ENCODE measurements at regions not wholly inside any gene's neighbourhood (a gene's known extent, or its start where the extent isn't known, plus 50 kb on each side); places are given as distances from the start of the nearest gene placed in this dataset.

DNA sequence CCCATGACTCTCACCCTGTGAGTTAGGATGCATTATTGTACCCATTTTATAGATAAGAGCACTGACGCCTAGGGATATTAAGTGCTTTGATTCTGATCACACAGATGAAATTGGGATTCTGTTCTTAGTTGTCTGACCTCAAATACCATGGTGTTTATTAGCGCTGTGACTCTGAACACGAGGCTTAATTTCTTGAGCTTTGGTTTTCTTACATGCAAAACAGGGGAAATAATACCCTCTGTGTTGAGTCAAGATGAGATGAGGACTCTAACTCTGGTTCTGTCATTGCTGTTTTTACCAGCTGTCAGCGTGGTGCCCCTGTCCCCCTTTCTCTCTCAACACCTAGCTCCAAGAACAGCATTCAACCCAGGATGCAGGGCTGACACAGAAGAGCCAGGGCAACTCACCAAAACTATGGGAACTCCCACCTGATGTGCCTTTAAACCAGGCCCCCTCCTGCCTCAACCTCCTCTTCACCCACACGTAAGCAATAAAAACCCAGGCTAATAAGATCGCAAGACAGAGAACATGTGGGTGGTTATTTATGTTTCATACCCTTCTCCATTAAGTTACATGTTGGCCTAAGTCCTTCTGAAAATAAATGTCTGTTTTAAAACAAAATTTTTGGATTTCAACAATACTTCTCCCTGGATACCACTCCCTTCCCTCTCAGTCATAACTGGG is 100.1 kb upstream of the SPATA12 start:
- BruUV-seq (replicated peaks): no TSS peak
- H3K4me3 ChIP-seq: no peak overlapping the region
- H3K27me3 ChIP-seq (ENCODE audit: insufficient read depth, low read depth): no peaks in the 10 kb centered on the region
- no peak overlapping the region for H3K27ac ChIP-seq
- ChIA-PET CTCF (no interaction called here), POLR2A (ENCODE audit: unreplicated experiment) (no interaction called here)
- no peaks in the 10 kb centered on the region for H3K79me2 ChIP-seq (ENCODE audit: low read depth)
- no peaks in the 10 kb centered on the region; the same call in 1 of the 2 replicates for H4K20me1 ChIP-seq (ENCODE audit: insufficient read depth)
- no peak overlapping the region for H3K4me2 ChIP-seq
- DNase-seq: no peak
- H3F3A ChIP-seq (ENCODE audit: insufficient read depth, low read depth): no peaks in the 10 kb centered on the region
- H3K9me2 ChIP-seq (ENCODE audit: insufficient read depth): no peaks in the 10 kb centered on the region
- intact Hi-C loops (cut with micrococcal nuclease; ENCODE audit: unreplicated experiment): no loop called here
- TF ChIP-seq EZH2 (IDR thresholded peaks at IDR 0.05; ENCODE audit: low read depth): no peak
- TF ChIP-seq, protein P1, sequence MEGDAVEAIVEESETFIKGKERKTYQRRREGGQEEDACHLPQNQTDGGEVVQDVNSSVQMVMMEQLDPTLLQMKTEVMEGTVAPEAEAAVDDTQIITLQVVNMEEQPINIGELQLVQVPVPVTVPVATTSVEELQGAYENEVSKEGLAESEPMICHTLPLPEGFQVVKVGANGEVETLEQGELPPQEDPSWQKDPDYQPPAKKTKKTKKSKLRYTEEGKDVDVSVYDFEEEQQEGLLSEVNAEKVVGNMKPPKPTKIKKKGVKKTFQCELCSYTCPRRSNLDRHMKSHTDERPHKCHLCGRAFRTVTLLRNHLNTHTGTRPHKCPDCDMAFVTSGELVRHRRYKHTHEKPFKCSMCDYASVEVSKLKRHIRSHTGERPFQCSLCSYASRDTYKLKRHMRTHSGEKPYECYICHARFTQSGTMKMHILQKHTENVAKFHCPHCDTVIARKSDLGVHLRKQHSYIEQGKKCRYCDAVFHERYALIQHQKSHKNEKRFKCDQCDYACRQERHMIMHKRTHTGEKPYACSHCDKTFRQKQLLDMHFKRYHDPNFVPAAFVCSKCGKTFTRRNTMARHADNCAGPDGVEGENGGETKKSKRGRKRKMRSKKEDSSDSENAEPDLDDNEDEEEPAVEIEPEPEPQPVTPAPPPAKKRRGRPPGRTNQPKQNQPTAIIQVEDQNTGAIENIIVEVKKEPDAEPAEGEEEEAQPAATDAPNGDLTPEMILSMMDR (conservative IDR thresholded peaks at IDR 0.05): no peak
- no peaks in the 10 kb centered on the region for H3K4me1 ChIP-seq (replicated peaks; ENCODE audit: insufficient read depth)
- no peaks in the 10 kb centered on the region for H3K36me3 ChIP-seq (ENCODE audit: low read depth)
- no peaks in the 10 kb centered on the region for H3K9me3 ChIP-seq (ENCODE audit: insufficient read depth, low read depth)
- H2AFZ ChIP-seq: no peak overlapping the region

DNA sequence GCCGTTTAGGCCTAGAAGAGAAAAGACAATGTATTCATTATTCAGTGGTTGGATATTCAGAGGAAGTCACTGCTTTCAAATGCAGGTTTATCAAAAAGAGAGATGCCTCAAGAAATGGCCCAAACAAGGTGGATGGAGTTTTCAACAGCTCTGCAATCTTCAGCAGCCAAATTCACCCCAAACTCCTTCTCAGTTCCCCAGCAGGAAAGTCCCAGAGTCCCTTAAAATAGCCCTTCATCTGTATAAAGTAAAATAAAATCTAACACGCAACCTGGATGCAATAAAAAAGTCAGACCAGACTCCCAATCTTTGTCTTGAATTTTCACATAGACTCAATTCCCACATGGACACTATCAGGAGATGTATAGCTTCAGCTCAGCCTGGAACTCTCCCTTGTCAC is 101.6 kb upstream of the SPATA12 start:
- CTCF ChIA-PET: no interaction called here
- H3K4me2 ChIP-seq: no peak overlapping the region
- H3F3A ChIP-seq (ENCODE audit: insufficient read depth, low read depth): no peaks in the 10 kb centered on the region
- no peak overlapping the region for H3K4me3 ChIP-seq
- no peaks in the 10 kb centered on the region for H3K27me3 ChIP-seq (ENCODE audit: insufficient read depth, low read depth)
- H2AFZ ChIP-seq: no peak overlapping the region
- H3K79me2 ChIP-seq (ENCODE audit: low read depth): no peaks in the 10 kb centered on the region
- TF ChIP-seq EZH2 (IDR thresholded peaks at IDR 0.05; ENCODE audit: low read depth): no peak
- TF ChIP-seq, protein P1 (conservative IDR thresholded peaks at IDR 0.05): no peak
- POLR2A ChIA-PET (ENCODE audit: unreplicated experiment): no interaction called here
- H3K9me2 ChIP-seq (ENCODE audit: insufficient read depth): no peaks in the 10 kb centered on the region
- no peak for DNase-seq
- no peak overlapping the region for H3K27ac ChIP-seq
- BruUV-seq (replicated peaks): no TSS peak
- no peaks in the 10 kb centered on the region for H3K4me1 ChIP-seq (replicated peaks; ENCODE audit: insufficient read depth)
- no peaks in the 10 kb centered on the region; the same call in 1 of the 2 replicates for H4K20me1 ChIP-seq (ENCODE audit: insufficient read depth)
- intact Hi-C loops (cut with micrococcal nuclease; ENCODE audit: unreplicated experiment): no loop called here
- H3K36me3 ChIP-seq (ENCODE audit: low read depth): no peaks in the 10 kb centered on the region
- H3K9me3 ChIP-seq (ENCODE audit: insufficient read depth, low read depth): no peaks in the 10 kb centered on the region

DNA sequence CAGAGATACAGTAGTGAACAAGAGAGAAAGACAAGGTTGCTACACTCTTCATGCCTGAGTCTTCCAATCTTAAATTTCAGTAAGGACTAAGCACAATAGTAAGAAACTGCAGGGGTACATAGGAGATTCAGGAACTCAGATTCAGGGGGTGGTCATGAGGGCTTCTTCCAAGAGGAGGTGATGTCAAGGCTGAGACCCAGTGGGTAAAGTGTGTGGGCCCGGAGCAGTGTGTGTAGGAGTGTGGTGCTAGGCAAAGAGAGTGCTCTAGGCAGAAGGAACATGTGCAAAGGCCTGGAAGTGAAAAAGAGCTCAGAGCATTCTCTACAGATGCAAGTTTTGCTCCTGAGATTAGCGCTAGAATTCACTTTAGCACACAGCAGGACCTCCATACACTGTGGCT is 102.9 kb upstream of the SPATA12 start:
- H3F3A ChIP-seq (ENCODE audit: insufficient read depth, low read depth): no peaks in the 10 kb centered on the region
- intact Hi-C loops (cut with micrococcal nuclease; ENCODE audit: unreplicated experiment): no loop called here
- no peaks in the 10 kb centered on the region for H3K4me1 ChIP-seq (replicated peaks; ENCODE audit: insufficient read depth)
- no peaks in the 10 kb centered on the region for H3K9me3 ChIP-seq (ENCODE audit: insufficient read depth, low read depth)
- H3K4me2 ChIP-seq: no peak overlapping the region
- POLR2A ChIA-PET (ENCODE audit: unreplicated experiment): interaction anchor here (0.7 kb wide), 2 partner anchors 16 to 1630 kb away, joined by 9 to 11 read pairs; no protein-coding TSS in a partner anchor
- TF ChIP-seq, protein P1 (conservative IDR thresholded peaks at IDR 0.05): no peak
- TF ChIP-seq EZH2 (IDR thresholded peaks at IDR 0.05; ENCODE audit: low read depth): no peak
- no peak overlapping the region for H2AFZ ChIP-seq
- no peaks in the 10 kb centered on the region for H3K27me3 ChIP-seq (ENCODE audit: insufficient read depth, low read depth)
- H3K36me3 ChIP-seq (ENCODE audit: low read depth): no peaks in the 10 kb centered on the region
- DNase-seq: no peak
- no peak overlapping the region for H3K27ac ChIP-seq
- no peaks in the 10 kb centered on the region for H3K9me2 ChIP-seq (ENCODE audit: insufficient read depth)
- CTCF ChIA-PET: no interaction called here
- H3K79me2 ChIP-seq (ENCODE audit: low read depth): no peaks in the 10 kb centered on the region
- BruUV-seq (replicated peaks): no TSS peak
- H4K20me1 ChIP-seq (ENCODE audit: insufficient read depth): no peaks in the 10 kb centered on the region; the same call in 1 of the 2 replicates
- no peak overlapping the region for H3K4me3 ChIP-seq
